C4-2B (cell line): ENCODE measurements at regions not wholly inside any gene's neighbourhood (a gene's known extent, or its start where the extent isn't known, plus 50 kb on each side); places are given as distances from the start of the nearest gene placed in this dataset.

Experiments used
- ZFX ChIP-seq: fragments of 450-650 bp; IDR thresholded peaks from 2 replicates; pipeline ENCODE4 v1.6.1; 2017
- TF ChIP-seq, protein P1 (sequence below): fragments of 450-650 bp; conservative IDR thresholded peaks from 2 replicates; pipeline ENCODE4 v1.5.1; 2017; ENCODE audit warnings: mild to moderate bottlenecking

DNA sequence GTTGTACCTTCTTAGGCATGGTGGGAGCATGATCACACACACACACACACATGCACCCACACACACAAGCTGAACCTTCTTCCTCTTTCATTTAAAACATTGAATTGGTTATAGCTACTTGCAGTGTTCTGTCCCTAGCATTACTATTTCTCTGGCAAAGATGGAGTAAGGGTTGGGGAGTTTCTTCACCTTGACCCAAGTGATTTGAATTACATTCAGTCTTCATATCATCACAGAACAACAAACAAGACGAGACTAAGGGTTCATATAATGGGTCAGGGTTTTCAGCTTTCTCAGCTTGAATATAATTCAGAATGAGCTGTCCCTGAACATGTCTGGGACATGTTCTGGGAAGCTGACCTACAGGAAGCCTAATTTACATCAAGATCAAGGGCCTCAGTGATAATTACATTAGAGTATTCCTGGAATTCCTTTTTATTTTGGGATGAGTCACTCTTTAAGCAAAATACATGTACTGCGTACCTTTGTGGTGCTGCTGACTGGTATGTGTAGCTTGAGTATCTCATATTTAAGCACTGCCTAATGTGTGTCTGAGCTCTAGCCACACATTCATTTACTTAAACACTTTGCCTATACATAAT, 213.5 kb upstream of the TMEM229A start:
- TF ChIP-seq, protein P1, sequence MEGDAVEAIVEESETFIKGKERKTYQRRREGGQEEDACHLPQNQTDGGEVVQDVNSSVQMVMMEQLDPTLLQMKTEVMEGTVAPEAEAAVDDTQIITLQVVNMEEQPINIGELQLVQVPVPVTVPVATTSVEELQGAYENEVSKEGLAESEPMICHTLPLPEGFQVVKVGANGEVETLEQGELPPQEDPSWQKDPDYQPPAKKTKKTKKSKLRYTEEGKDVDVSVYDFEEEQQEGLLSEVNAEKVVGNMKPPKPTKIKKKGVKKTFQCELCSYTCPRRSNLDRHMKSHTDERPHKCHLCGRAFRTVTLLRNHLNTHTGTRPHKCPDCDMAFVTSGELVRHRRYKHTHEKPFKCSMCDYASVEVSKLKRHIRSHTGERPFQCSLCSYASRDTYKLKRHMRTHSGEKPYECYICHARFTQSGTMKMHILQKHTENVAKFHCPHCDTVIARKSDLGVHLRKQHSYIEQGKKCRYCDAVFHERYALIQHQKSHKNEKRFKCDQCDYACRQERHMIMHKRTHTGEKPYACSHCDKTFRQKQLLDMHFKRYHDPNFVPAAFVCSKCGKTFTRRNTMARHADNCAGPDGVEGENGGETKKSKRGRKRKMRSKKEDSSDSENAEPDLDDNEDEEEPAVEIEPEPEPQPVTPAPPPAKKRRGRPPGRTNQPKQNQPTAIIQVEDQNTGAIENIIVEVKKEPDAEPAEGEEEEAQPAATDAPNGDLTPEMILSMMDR, result no peak
- TF ChIP-seq ZFX, result no peak
